HEK293 (cell line): ENCODE measurements at regions not wholly inside any gene's neighbourhood (a gene's known extent, or its start where the extent isn't known, plus 50 kb on each side); places are given as distances from the start of the nearest gene placed in this dataset.

Experiments used
- ELK4 ChIP-seq: IDR thresholded peaks from 2 replicates; pipeline ENCODE4 v1.6.1; 2011; ENCODE audit warnings: mild to moderate bottlenecking, low read depth, low read length, borderline replicate concordance
- SP7 ChIP-seq: fragments of 450-650 bp; formaldehyde crosslinking; IDR thresholded peaks from 2 replicates; pipeline ENCODE4 v1.5.1; 2016; ENCODE audit warnings: missing biosample characterization, missing genetic modification characterization
- ZBTB1 ChIP-seq: fragments of 450-650 bp; formaldehyde crosslinking; IDR thresholded peaks from 2 replicates; pipeline ENCODE4 v1.5.1; 2016; ENCODE audit warnings: missing biosample characterization, missing genetic modification characterization
- ZNF114 ChIP-seq: fragments of 450-650 bp; formaldehyde crosslinking; IDR thresholded peaks from 2 replicates; pipeline ENCODE4 v1.5.0; 2017; ENCODE audit warnings: missing biosample characterization, missing genetic modification characterization
- ZNF274 ChIP-seq, 2 experiments: fragments of 200-500 bp in 1 of 2; fragments of 450-650 bp in 1 of 2; sonication (Bioruptor generic) in 1 of 2; formaldehyde crosslinking in 1 of 2; IDR thresholded peaks; 2 replicates each; pipeline versions ENCODE4 v1.5.1 to v1.6.1; 2014 to 2016; ENCODE audit warnings: borderline replicate concordance in 1 of 2, inconsistent platforms in 1 of 2, low read length in 1 of 2, missing biosample characterization in 1 of 2, missing genetic modification characterization in 1 of 2
- ZNF404 ChIP-seq: fragments of 450-650 bp; formaldehyde crosslinking; IDR thresholded peaks from 2 replicates; pipeline ENCODE4 v1.5.1; 2017; ENCODE audit warnings: missing biosample characterization, missing genetic modification characterization
- ZNF423 ChIP-seq: fragments of 450-650 bp; formaldehyde crosslinking; IDR thresholded peaks from 2 replicates; pipeline ENCODE4 v1.5.1; 2016; ENCODE audit warnings: missing biosample characterization, missing genetic modification characterization
- ZNF76 ChIP-seq: fragments of 450-650 bp; formaldehyde crosslinking; IDR thresholded peaks from 2 replicates; pipeline ENCODE4; 2016; ENCODE audit warnings: low read depth, missing biosample characterization, missing genetic modification characterization, borderline replicate concordance
- TF ChIP-seq, protein P1 (sequence below): fragments of 450-650 bp; formaldehyde crosslinking; IDR thresholded peaks from 2 replicates; pipeline ENCODE4 v1.5.1; 2016; ENCODE audit warnings: missing biosample characterization, missing genetic modification characterization
- TF ChIP-seq, protein P2 (sequence below): fragments of 450-650 bp; formaldehyde crosslinking; IDR thresholded peaks from 2 replicates; pipeline ENCODE4 v1.5.1; 2016; ENCODE audit warnings: missing biosample characterization, missing genetic modification characterization, low read depth

DNA sequence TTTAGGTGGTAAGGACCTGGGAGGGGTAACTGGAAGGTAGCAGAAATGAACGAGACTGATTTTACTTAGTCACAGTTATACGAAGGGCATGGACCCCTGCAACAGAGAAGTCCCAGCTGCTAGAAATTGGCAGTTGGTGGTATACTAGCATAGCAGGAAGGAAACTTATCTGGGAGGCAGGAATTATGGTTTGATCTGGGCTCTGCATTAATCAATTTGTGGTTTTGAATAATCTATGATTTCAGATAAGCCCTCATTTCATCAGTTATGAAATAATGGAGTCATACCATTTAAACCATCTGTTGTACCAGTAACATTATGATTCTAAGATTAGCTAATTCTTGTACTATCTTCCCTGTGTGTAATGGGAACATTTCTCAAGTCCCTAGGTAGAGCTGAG is 54.0 kb upstream of the TMEM229A start:
- TF ChIP-seq, protein P1, sequence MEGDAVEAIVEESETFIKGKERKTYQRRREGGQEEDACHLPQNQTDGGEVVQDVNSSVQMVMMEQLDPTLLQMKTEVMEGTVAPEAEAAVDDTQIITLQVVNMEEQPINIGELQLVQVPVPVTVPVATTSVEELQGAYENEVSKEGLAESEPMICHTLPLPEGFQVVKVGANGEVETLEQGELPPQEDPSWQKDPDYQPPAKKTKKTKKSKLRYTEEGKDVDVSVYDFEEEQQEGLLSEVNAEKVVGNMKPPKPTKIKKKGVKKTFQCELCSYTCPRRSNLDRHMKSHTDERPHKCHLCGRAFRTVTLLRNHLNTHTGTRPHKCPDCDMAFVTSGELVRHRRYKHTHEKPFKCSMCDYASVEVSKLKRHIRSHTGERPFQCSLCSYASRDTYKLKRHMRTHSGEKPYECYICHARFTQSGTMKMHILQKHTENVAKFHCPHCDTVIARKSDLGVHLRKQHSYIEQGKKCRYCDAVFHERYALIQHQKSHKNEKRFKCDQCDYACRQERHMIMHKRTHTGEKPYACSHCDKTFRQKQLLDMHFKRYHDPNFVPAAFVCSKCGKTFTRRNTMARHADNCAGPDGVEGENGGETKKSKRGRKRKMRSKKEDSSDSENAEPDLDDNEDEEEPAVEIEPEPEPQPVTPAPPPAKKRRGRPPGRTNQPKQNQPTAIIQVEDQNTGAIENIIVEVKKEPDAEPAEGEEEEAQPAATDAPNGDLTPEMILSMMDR (tag by site-specific recombination) = no peak
- no peak for TF ChIP-seq ZNF114
- TF ChIP-seq, protein P2, sequence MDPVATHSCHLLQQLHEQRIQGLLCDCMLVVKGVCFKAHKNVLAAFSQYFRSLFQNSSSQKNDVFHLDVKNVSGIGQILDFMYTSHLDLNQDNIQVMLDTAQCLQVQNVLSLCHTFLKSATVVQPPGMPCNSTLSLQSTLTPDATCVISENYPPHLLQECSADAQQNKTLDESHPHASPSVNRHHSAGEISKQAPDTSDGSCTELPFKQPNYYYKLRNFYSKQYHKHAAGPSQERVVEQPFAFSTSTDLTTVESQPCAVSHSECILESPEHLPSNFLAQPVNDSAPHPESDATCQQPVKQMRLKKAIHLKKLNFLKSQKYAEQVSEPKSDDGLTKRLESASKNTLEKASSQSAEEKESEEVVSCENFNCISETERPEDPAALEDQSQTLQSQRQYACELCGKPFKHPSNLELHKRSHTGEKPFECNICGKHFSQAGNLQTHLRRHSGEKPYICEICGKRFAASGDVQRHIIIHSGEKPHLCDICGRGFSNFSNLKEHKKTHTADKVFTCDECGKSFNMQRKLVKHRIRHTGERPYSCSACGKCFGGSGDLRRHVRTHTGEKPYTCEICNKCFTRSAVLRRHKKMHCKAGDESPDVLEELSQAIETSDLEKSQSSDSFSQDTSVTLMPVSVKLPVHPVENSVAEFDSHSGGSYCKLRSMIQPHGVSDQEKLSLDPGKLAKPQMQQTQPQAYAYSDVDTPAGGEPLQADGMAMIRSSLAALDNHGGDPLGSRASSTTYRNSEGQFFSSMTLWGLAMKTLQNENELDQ (tag by site-specific recombination) = no peak
- TF ChIP-seq ZNF404 = no peak
- no peak for TF ChIP-seq SP7
- no peak for TF ChIP-seq ZNF274 (IDR thresholded peaks at IDR 0.05; ENCODE audit: low read length)
- TF ChIP-seq ZNF274 (tag by site-specific recombination; IDR thresholded peaks at IDR 0.05; ENCODE audit: borderline replicate concordance) = no peak
- no peak for TF ChIP-seq ZNF423 (tag by site-specific recombination)
- TF ChIP-seq ELK4 = no peak
- no peak for TF ChIP-seq ZBTB1
- no peak for TF ChIP-seq ZNF76 (tag by site-specific recombination)
